DMS79 treated with DMSO at 0.1 percent for 48 hours (cell line): ENCODE measurements at regions not wholly inside any gene's neighbourhood (a gene's known extent, or its start where the extent isn't known, plus 50 kb on each side); places are given as distances from the start of the nearest gene placed in this dataset.

Experiments
- DNase-seq: peaks from one replicate; lab custom pipeline; 2025; lab: John Stamatoyannopoulos, UW

DNA sequence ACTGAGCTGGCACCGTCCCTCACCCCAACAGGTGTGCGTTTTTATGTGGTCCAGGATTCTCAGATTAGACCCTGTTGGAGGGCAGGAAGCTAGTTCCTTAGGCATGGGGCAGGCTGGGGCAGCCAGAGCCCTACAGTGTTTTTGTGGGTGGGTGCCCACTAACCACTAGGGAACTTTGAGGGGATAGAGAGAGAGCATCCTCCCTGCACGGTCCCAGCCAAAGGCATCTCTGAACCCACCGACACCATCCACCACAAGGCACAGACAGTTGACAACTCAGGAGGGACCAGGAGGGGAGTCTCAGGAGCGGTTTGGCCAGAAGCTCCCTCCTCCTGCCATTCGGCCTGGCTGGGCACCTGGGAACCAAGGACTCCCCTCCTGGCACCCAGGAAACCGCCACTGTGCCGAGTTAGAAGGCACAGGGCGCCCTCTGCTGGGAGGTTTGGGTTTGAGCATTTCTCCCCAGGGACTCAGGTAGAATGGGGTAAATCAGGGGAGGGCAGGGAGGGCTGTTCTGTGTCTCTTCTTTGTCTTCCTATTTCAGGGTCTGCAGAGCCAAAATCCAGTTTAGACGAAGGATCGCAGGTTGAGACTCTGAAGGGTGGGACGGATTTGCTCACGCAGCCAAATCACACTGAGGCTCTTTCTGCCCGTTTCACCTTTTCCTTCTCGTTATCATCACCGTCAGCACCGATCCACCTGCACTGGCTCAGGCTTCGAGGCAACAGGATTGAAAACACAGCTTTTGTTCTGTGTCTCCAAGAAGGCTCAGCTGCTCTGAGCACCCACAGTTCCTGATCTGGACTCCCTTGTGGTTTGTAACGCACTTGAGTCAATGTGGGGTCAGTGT is 84.8 kb upstream of the COL13A1 start:
- no peak for DNase-seq

DNA sequence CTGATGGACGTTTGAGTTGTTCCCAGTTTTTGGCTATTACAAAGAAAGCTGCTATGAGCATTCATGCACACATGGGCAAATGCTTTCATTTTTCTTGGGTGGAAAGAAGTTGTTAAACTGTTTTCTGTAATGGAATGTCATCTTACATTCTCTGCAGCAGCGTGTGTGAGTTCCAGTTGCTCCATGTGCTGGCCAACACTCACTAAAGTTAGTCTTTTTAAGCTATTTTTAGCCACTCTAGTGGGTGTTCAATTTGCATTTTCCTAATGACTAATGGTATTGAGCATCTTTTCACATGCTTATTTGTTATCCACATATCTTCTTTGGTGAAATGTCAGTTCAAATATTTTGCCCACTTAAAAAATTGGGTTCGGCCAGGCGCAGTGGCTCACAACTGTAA is 82.8 kb upstream of the COL13A1 start:
- DNase-seq: no peak

DNA sequence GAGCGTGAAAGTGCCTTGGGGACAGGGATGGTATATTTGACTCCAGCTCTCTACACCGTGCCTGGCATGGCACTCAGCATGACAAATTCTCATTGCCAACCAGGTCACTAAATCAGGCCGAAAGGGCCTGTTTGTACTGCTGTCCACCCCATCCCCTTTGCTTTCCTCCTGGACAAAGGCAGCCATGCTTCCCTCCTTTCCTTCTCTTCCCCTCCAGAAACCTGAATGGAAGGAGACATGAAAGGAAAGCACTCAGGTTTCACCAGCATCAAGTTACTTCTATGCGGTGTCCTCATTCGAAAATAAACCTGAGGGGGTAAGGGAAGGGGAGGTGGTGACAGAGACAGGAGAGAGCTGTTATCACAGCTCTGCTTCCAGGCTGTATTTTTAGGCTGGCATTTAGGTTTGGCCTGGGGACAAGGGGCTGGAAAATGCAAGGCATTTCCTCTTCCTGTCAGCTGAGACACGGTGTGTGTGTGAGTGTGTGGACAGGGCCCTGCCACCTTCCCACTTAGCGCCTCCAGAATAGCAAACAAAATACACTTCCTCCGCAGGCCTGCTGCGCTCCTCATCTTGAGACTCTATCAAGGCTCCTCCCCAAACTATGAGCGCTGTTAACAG is 79.9 kb upstream of the COL13A1 start:
- peak; percentile 4 for DNase-seq

DNA sequence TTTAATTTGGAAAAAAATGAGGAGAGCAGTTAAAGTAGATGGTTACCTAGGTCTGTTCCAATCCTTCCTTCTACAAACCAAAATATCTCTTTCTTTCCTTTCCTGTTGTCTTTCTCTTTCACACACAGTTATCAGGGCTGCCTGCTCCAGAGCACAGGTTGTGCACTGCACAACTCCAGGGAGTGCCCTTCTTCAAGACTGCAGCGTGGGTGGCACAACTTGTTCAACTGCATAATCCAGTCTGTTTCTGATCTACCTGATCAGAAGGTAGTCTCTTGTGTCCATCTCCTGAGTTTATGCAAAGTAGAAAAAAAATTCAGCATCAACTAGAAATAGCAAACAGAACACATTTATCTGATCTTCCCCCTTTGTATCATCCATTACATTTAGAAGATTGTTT is 78.1 kb upstream of the COL13A1 start:
- no peak for DNase-seq

DNA sequence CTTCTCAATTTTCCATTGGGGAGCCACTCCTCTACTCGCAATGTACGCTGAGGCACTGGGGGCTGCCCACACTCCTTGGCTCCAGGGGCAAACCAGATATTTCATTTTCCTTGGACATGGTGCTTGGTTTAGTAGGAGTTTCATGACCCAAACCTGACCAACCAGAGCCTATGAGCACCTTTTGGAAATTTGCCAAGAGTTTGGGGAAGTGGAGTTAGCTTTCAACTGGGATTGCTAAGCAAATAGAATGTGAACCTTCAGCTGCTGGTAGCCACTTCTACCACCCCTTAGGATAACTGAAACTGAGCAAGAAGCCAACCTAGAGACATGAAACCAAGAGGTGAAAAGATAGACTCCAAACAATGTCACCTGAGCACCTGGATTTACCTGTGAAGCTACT is 74.9 kb upstream of the COL13A1 start:
- DNase-seq: peak; percentile 69

DNA sequence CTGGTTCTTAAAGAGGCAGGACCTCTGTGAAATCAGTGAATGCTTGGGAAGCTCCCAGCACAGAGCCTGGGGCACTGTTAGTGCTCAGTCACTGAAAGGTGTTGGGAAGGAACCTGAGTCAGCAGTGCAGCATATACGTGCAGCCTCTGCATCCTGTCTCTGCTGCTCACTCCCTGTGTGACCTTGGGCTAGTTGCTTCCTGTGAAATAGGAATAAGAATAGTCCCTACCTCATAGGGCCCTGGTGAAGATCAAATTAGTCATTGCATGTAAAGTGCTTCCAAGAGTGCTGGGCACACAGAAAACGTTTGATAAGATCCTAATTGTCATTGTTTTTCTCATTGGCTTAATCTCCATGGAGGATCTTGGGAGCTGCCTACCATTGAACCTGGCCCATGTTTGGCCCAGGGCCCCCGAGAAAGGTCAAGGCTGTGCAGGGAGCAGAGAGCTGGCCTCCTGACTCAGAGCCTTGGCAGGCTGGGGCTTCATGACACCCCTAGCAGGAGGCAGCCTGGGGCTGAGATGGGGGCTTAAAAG is 73.3 kb upstream of the COL13A1 start:
- DNase-seq: no peak

GRCh38 chr10:69729326-69730048 is 72.2 kb upstream of the COL13A1 start:
- DNase-seq: no peak

GRCh38 chr10:69730251-69731156 is 71.2 kb upstream of the COL13A1 start:
- DNase-seq: no peak

DNA sequence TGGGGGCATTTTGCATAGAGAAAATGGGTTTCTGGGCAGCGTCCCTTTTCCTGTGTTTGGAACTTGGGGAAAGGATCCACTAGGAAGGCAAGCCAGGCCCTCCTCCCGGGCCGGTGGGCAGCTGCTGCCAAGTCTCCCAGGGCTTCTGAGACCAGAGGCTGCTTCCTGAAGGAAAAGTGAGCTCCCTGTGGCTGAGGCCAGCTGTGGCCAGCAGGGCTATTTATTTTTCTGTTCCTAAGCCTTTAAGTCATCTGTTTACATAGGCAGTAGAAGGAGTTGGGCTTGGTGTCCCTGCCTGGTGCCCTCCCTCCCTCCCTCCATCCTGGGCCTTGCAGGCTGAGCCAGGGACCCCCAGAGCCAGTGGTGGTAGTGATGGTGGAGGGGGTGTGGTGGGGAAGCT is 70.5 kb upstream of the COL13A1 start:
- no peak for DNase-seq

DNA sequence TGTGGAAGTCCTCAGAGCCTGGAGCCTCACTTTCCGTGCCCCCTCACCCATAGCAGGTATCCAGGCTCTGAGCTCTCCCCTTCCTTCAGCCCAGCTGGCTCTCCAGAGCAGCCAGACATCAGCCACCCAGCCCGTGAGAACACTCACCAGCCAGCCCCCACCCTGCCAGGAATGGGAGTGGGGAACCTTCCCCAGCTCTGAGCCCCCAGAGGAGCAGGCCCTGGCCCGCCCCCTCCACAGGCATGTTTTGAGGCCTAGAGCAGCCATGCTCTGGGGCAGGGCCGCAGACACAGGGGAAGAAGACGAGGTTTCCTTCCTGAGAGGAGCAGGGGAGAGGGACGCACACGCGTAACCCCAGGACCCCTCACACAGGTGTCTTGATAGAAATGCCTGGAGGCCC is 70.0 kb upstream of the COL13A1 start:
- no peak for DNase-seq

DNA sequence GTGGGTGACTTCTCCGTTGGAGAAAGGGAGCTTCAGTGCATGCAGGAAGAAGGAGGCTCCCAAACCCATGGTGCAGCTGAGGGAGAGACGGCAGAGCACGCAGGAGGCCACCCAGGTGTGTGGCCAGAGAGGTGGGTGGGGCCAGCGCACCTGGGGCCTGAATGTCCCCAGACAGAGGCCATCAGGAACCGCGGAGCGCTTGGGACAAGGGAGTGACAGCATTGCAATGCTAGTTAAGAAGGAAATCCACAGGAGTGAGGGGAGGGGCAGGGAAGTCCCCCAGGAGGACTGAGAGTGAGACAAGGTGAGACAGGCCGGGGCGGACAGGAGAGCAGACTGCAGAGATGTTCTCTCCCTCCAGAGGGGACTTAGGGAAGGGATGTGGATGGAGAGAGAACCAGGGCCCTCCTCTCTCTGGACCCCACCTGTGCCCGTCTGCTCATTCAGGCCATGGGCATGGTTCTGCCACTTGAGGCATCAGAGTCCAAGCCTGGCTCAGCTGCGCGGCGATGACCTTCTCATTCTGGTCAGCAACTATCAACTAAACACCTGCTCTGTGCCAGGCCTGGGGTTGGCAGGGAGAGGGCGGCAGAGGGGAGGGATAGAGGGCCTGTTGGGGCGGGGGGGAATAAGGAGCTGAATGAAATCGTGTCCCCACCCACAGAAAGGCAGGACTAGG is 69.4 kb upstream of the COL13A1 start:
- DNase-seq: no peak

GRCh38 chr10:69732826-69733150 is 68.9 kb upstream of the COL13A1 start:
- no peak for DNase-seq

- DNase-seq: no peak
Observed at GRCh38 chr10:69733791-69734261, 67.9 kb upstream of the COL13A1 start.

DNA sequence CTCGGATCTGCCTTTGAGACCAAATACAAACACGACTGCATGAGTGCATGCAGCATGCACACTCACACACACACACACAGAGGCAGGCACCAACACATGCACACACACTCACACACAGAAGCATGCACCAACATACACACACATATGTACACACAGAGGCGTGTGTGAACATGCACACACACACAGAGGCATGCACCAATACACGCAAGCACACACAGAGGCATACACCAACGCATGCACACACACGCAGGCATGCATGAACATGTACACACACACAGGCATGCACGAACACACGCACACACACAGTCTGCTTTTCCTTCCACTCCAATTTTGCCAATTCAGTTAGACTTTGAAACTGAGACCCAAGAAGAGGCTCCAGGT is 67.3 kb upstream of the COL13A1 start:
- no peak for DNase-seq

- DNase-seq: no peak
Observed at GRCh38 chr10:69734797-69735468, 66.8 kb upstream of the COL13A1 start.

DNA sequence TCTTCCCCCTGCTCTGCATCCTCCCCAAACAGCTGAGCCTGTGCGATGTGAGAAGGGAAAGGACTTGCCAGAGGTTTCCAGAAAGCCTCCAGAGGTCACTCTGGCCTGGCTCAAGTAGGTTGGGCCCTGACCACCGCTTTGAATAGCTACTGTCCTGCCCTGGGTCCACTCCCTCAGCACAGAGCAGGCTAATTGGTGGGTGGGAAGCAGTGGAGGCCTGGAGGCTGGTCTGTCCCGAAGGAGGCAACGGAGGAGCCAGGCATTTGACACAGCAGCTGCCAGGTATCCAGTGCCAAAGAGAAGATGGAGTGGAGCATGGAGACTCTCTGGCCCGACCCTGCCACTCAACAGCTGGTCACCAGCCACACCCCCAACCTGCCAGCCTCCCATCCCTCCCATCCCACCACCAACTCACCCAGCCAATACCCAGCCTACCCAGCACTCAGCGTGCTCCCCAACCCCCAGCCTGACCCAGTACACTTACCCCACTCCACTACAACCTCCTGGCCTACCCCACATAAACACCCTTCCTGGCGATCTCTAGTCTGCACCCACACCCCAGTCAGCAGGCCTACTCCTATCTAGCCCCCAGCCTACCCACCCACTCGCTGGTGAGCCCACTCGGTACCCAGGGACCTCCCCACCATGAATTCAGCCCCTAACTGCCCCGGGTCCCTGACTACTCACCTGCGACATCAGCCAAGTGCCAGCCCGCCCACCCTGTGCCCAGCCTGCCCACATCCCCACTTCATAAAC is 64.6 kb upstream of the COL13A1 start:
- DNase-seq: no peak

DNA sequence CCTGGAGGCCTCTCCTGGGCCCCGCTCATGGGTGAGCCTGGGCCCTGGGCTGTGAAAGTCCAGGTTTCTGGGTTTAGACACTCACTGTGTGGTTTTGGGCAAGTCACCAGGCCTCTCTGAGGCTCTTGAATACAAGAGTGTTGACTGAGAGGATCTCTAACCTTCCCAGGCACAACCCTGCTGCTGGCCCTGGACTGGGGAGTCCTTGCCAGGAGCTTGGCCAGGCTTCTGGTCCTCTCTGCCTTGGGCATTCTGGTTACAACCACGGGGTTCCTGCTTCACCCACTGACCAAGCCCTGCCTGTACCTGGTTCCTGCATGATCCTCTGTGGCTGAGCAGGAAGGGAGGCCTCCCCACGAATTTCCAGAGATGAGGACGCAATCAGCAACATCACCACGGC is 63.6 kb upstream of the COL13A1 start:
- no peak for DNase-seq

DNA sequence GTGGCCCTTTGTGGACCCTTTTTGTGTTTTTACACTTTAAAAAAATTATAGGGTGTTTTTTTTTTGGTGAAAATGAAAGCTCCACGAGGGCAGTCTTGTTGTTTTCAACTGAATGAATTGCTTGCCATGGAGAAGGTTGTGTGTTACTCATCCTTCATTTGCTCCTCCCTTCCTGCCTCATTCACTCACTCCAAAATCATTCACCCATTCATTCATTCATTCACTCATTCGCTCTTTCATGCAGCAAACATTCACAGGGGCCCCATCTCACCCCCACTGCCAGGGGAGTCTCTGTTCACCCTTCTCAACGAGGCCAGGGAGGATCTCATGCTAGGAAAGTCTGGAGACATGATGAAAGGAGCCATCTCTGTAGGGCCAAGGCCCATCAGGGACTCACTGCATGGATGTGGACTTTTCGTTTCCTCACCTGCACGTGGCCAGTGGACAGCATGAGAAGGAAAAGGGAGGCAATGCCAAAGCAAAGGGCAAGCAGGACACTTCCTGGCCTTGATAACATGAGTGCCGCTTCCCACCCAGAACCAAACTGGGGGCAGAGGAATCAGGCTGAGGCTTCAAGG is 62.8 kb upstream of the COL13A1 start:
- DNase-seq: no peak

GRCh38 chr10:69739634-69740033 is 62.1 kb upstream of the COL13A1 start:
- DNase-seq: no peak

- DNase-seq: no peak
Observed at GRCh38 chr10:69740126-69740525, 61.6 kb upstream of the COL13A1 start.
